SJSA1 (cell line): ENCODE measurements at regions not wholly inside any gene's neighbourhood (a gene's known extent, or its start where the extent isn't known, plus 50 kb on each side); places are given as distances from the start of the nearest gene placed in this dataset.
A peak's percentile ranks its signal among the peaks of the same experiment; 100 is the strongest.

ENCODE experiments used
- DNase-seq, 2 experiments: peaks; one replicate each; pipeline ENCODE4 v3.0.0-alpha.2; 2015 to 2020; ENCODE audit warnings: low spot score in 2 of 2, low read depth in 1 of 2
- H3K27ac ChIP-seq: fragments of 250-450 bp; sonication (Bioruptor Pico); 2 replicates; pipeline ENCODE4 v1.5.1; 2020; ENCODE audit warnings: mild to moderate bottlenecking, moderate library complexity
- H3K27me3 ChIP-seq: fragments of 250-450 bp; sonication (Bioruptor Pico); replicated peaks from 2 replicates; pipeline ENCODE4 v1.5.1; 2020; ENCODE audit warnings: mild to moderate bottlenecking, moderate library complexity
- H3K36me3 ChIP-seq: fragments of 250-450 bp; sonication (Bioruptor Pico); 2 replicates; pipeline ENCODE4 v1.5.1; 2020; ENCODE audit warnings: mild to moderate bottlenecking
- H3K4me1 ChIP-seq: fragments of 250-450 bp; sonication (Bioruptor Pico); replicated peaks from 2 replicates; pipeline ENCODE4 v1.6.1; 2021; ENCODE audit warnings: mild to moderate bottlenecking
- H3K4me3 ChIP-seq: fragments of 250-450 bp; sonication (Bioruptor Pico); 2 replicates; pipeline ENCODE4 v1.5.1; 2020; ENCODE audit warnings: mild to moderate bottlenecking
- H3K9me3 ChIP-seq: fragments of 250-450 bp; sonication (Bioruptor Pico); replicated peaks from 2 replicates; pipeline ENCODE4 v1.5.1; 2020; ENCODE audit warnings: mild to moderate bottlenecking

GRCh38 chr10:63765126-63765525 is 243.9 kb downstream of the REEP3 start:
- H3K27me3 ChIP-seq: no peaks in the 10 kb centered on the region
- H3K27ac ChIP-seq: no peak overlapping the region
- no peaks in the 10 kb centered on the region for H3K36me3 ChIP-seq
- H3K4me3 ChIP-seq: no peak overlapping the region
- H3K4me1 ChIP-seq: peaks cover 8% of the 10 kb centered on the region; the same call in 1 of the 2 replicates
- DNase-seq: no peak
- no peaks in the 10 kb centered on the region for H3K9me3 ChIP-seq

- Histone ChIP-seq H3K27me3 (no peaks in the 10 kb centered on the region), H3K4me1 (peaks cover 8% of the 10 kb centered on the region; the same call in 1 of the 2 replicates), H3K27ac (no peak overlapping the region), H3K9me3 (no peaks in the 10 kb centered on the region), H3K36me3 (no peaks in the 10 kb centered on the region), H3K4me3 (no peak overlapping the region)
- peak in 1 of 2 experiments; percentile 5 for DNase-seq
Measured at GRCh38 chr10:63766745-63767137, 245.5 kb downstream of the REEP3 start.

GRCh38 chr10:63767138-63767801 is 246.1 kb downstream of the REEP3 start:
- no peaks in the 10 kb centered on the region for H3K9me3 ChIP-seq
- DNase-seq: peak in 1 of 2 experiments; percentile 9
- H3K4me1 ChIP-seq: peaks cover 8% of the 10 kb centered on the region; the same call in 1 of the 2 replicates
- no peak overlapping the region for H3K4me3 ChIP-seq
- no peaks in the 10 kb centered on the region for H3K27me3 ChIP-seq
- no peaks in the 10 kb centered on the region for H3K36me3 ChIP-seq
- no peak overlapping the region for H3K27ac ChIP-seq

- no peak overlapping the region for H3K4me3 ChIP-seq
- no peaks in the 10 kb centered on the region for H3K36me3 ChIP-seq
- no peak overlapping the region for H3K27ac ChIP-seq
- no peaks in the 10 kb centered on the region for H3K27me3 ChIP-seq
- H3K4me1 ChIP-seq: peaks cover 8% of the 10 kb centered on the region; the same call in 1 of the 2 replicates
- no peaks in the 10 kb centered on the region for H3K9me3 ChIP-seq
- no peak for DNase-seq
Measured at GRCh38 chr10:63769367-63769766, 248.2 kb downstream of the REEP3 start.

- Histone ChIP-seq H3K4me3 (no peak overlapping the region), H3K4me1 (peaks cover 8% of the 10 kb centered on the region; the same call in 1 of the 2 replicates), H3K27me3 (no peaks in the 10 kb centered on the region), H3K9me3 (no peaks in the 10 kb centered on the region), H3K27ac (no peak overlapping the region), H3K36me3 (no peaks in the 10 kb centered on the region)
- no peak for DNase-seq
Measured at GRCh38 chr10:63770523-63770922, 249.3 kb downstream of the REEP3 start.

GRCh38 chr10:63772491-63772890 is 251.3 kb downstream of the REEP3 start:
- no peak overlapping the region for H3K4me3 ChIP-seq
- H3K27ac ChIP-seq: no peak overlapping the region
- no peak for DNase-seq
- no peaks in the 10 kb centered on the region for H3K36me3 ChIP-seq
- H3K4me1 ChIP-seq: no peaks in the 10 kb centered on the region
- H3K27me3 ChIP-seq: no peaks in the 10 kb centered on the region
- no peaks in the 10 kb centered on the region for H3K9me3 ChIP-seq

GRCh38 chr10:63773106-63773505 is 251.9 kb downstream of the REEP3 start:
- Histone ChIP-seq H3K36me3 (no peaks in the 10 kb centered on the region), H3K27ac (no peak overlapping the region), H3K4me3 (no peak overlapping the region), H3K4me1 (no peaks in the 10 kb centered on the region), H3K27me3 (no peaks in the 10 kb centered on the region), H3K9me3 (no peaks in the 10 kb centered on the region)
- DNase-seq: no peak

- Histone ChIP-seq H3K4me1 (no peaks in the 10 kb centered on the region), H3K9me3 (no peaks in the 10 kb centered on the region), H3K27ac (no peak overlapping the region), H3K27me3 (no peaks in the 10 kb centered on the region), H3K36me3 (no peaks in the 10 kb centered on the region), H3K4me3 (no peak overlapping the region)
- no peak for DNase-seq
Measured at GRCh38 chr10:63773962-63774361, 252.8 kb downstream of the REEP3 start.

GRCh38 chr10:63780101-63780500 is 258.9 kb downstream of the REEP3 start:
- Histone ChIP-seq H3K9me3 (no peaks in the 10 kb centered on the region), H3K27me3 (no peaks in the 10 kb centered on the region), H3K27ac (no peak overlapping the region), H3K4me1 (no peaks in the 10 kb centered on the region), H3K4me3 (no peak overlapping the region), H3K36me3 (no peaks in the 10 kb centered on the region)
- DNase-seq: no peak

GRCh38 chr10:63781226-63781625 is 260.0 kb downstream of the REEP3 start:
- no peaks in the 10 kb centered on the region for H3K9me3 ChIP-seq
- no peaks in the 10 kb centered on the region for H3K36me3 ChIP-seq
- H3K27ac ChIP-seq: no peak overlapping the region
- H3K27me3 ChIP-seq: no peaks in the 10 kb centered on the region
- H3K4me3 ChIP-seq: no peak overlapping the region
- H3K4me1 ChIP-seq: no peaks in the 10 kb centered on the region
- no peak for DNase-seq

- Histone ChIP-seq H3K9me3 (no peaks in the 10 kb centered on the region), H3K4me1 (no peaks in the 10 kb centered on the region), H3K27ac (no peak overlapping the region), H3K27me3 (no peaks in the 10 kb centered on the region), H3K36me3 (no peaks in the 10 kb centered on the region), H3K4me3 (no peak overlapping the region)
- no peak for DNase-seq
Measured at GRCh38 chr10:63783882-63784281, 262.7 kb downstream of the REEP3 start.

GRCh38 chr10:63788152-63788821 is 267.1 kb downstream of the REEP3 start:
- DNase-seq: no peak
- Histone ChIP-seq H3K36me3 (no peaks in the 10 kb centered on the region), H3K4me3 (no peak overlapping the region), H3K4me1 (no peaks in the 10 kb centered on the region), H3K27me3 (0 out of 2 replicates have a peak, but pooled peaks cover 7% of the 10 kb centered on the region), H3K9me3 (no peaks in the 10 kb centered on the region), H3K27ac (no peak overlapping the region)

- Histone ChIP-seq H3K27me3 (0 out of 2 replicates have a peak, but pooled peaks cover 7% of the 10 kb centered on the region), H3K9me3 (no peaks in the 10 kb centered on the region), H3K36me3 (no peaks in the 10 kb centered on the region), H3K27ac (no peak overlapping the region), H3K4me1 (peaks cover 6% of the 10 kb centered on the region), H3K4me3 (no peak overlapping the region)
- no peak for DNase-seq
Measured at GRCh38 chr10:63795094-63795860, 274.1 kb downstream of the REEP3 start.
